IMR-90 (cell line): ENCODE measurements at regions not wholly inside any gene's neighbourhood (a gene's known extent, or its start where the extent isn't known, plus 50 kb on each side); places are given as distances from the start of the nearest gene placed in this dataset.

Experiments used
- ATAC-seq: fragments of 200-7000 bp; cut with Tn5 transposase; 2 replicates; pipeline ENCODE4 v1.9.1; 2020; ENCODE audit warnings: low read depth, mild to moderate bottlenecking, moderate library complexity
- BruUV-seq: library from RNA; stranded (reverse); fragments of 400-500 nt; replicated peaks from 2 replicates; lab custom pipeline; 2021; lab: Mats Ljungman, UMichigan
- CTCF ChIA-PET: fragments of 300-600 bp; formaldehyde crosslinking; extraction: SDS; loops from one replicate; lab custom pipeline; 2021; ENCODE audit warnings: antibody characterized with exemption; lab: Yijun Ruan, JAX
- POLR2A ChIA-PET: fragments of 300-600 bp; sonication (Branson Sonifier 250); formaldehyde crosslinking; loops from one replicate; lab custom pipeline; 2022; ENCODE audit warnings: antibody characterized with exemption; ENCODE audit not compliant: unreplicated experiment; lab: Charles Lee
- DNase-seq: peaks from one replicate; pipeline ENCODE4 v3.0.0; 2013
- H2AFZ ChIP-seq: replicated peaks from 2 replicates; pipeline ENCODE3; 2013; ENCODE audit warnings: low read length, mild to moderate bottlenecking; ENCODE audit not compliant: poor library complexity
- H2AK5ac ChIP-seq: 2 replicates; pipeline ENCODE4 v1.6.1; 2013; ENCODE audit warnings: low read depth, low read length, inconsistent platforms
- H2AK9ac ChIP-seq: replicated peaks from 2 replicates; pipeline ENCODE3; 2013; ENCODE audit warnings: mild to moderate bottlenecking, low read depth, low read length, moderate library complexity; ENCODE audit not compliant: poor library complexity
- H2BK120ac ChIP-seq: 2 replicates; pipeline ENCODE4 v1.6.1; 2013; ENCODE audit warnings: low read depth, low read length, inconsistent platforms
- H2BK15ac ChIP-seq: 3 replicates; pipeline ENCODE4 v1.6.1; 2013; ENCODE audit warnings: low read depth, low read length, inconsistent platforms
- H2BK20ac ChIP-seq: 2 replicates; pipeline ENCODE4 v1.6.1; 2013; ENCODE audit warnings: low read depth, mild to moderate bottlenecking, inconsistent platforms, low read length, moderate library complexity
- H2BK5ac ChIP-seq: 2 replicates; pipeline ENCODE4 v1.6.1; 2013; ENCODE audit warnings: mild to moderate bottlenecking, low read depth, low read length, inconsistent platforms; ENCODE audit not compliant: poor library complexity, severe bottlenecking
- H3K14ac ChIP-seq: replicated peaks from 2 replicates; pipeline ENCODE4 v1.6.1; 2013; ENCODE audit warnings: low read depth, low read length, inconsistent platforms
- H3K18ac ChIP-seq: 2 replicates; pipeline ENCODE4 v1.6.1; 2013; ENCODE audit warnings: low read depth, low read length, control low read depth
- H3K23ac ChIP-seq: 2 replicates; pipeline ENCODE4 v1.6.1; 2013; ENCODE audit warnings: low read depth, low read length, inconsistent platforms
- H3K27ac ChIP-seq: 2 replicates; pipeline ENCODE4 v1.5.1; 2013; ENCODE audit warnings: mild to moderate bottlenecking, control low read depth, low read length; ENCODE audit not compliant: insufficient read depth
- H3K27me3 ChIP-seq: 2 replicates; pipeline ENCODE4 v1.6.1; 2013; ENCODE audit warnings: low read length; ENCODE audit not compliant: control insufficient read depth, insufficient read depth
- H3K36me3 ChIP-seq: 2 replicates; pipeline ENCODE4 v1.6.1; 2013; ENCODE audit warnings: low read length, mixed read lengths; ENCODE audit not compliant: control insufficient read depth, insufficient read depth
- H3K4ac ChIP-seq: 2 replicates; pipeline ENCODE4 v1.6.1; 2013; ENCODE audit warnings: low read depth, low read length, inconsistent platforms
- H3K4me1 ChIP-seq: 2 replicates; pipeline ENCODE4 v1.6.1; 2013; ENCODE audit warnings: low read length, mixed read lengths; ENCODE audit not compliant: control insufficient read depth, insufficient read depth
- H3K4me2 ChIP-seq: 2 replicates; pipeline ENCODE4 v1.6.1; 2013; ENCODE audit warnings: low read depth, mild to moderate bottlenecking, control low read depth, low read length, moderate library complexity
- H3K4me3 ChIP-seq: 2 replicates; pipeline ENCODE4 v1.5.1; 2013; ENCODE audit warnings: low read depth, mild to moderate bottlenecking, control low read depth, low read length, moderate library complexity; ENCODE audit not compliant: insufficient read depth
- H3K56ac ChIP-seq: 2 replicates; pipeline ENCODE4 v1.6.1; 2013; ENCODE audit warnings: low read length, inconsistent platforms; ENCODE audit not compliant: insufficient read depth; ENCODE audit errors: extremely low read depth
- H3K79me1 ChIP-seq, 2 experiments: 2 replicates each; pipeline ENCODE4 v1.6.1; 2013; ENCODE audit warnings: low read length in 2 of 2, inconsistent platforms in 1 of 2, low read depth in 1 of 2
- H3K9ac ChIP-seq: 2 replicates; pipeline ENCODE4 v1.6.1; 2013; ENCODE audit warnings: low read depth, low read length, control low read depth
- H3K9me1 ChIP-seq: 2 replicates; pipeline ENCODE4 v1.6.1; 2013; ENCODE audit warnings: low read length, inconsistent platforms; ENCODE audit not compliant: insufficient read depth
- H3K9me3 ChIP-seq: 2 replicates; pipeline ENCODE4 v1.6.1; 2013; ENCODE audit warnings: low read length; ENCODE audit not compliant: control insufficient read depth, insufficient read depth
- H4K20me1 ChIP-seq: 2 replicates; pipeline ENCODE4 v1.6.1; 2013; ENCODE audit warnings: low read length, inconsistent platforms; ENCODE audit not compliant: insufficient read depth
- H4K5ac ChIP-seq: 2 replicates; pipeline ENCODE4 v1.6.1; 2013; ENCODE audit warnings: mild to moderate bottlenecking, low read depth, low read length, control low read depth
- H4K8ac ChIP-seq, 2 experiments: 2 replicates each; pipeline ENCODE4 v1.6.1; 2013; ENCODE audit warnings: low read depth in 2 of 2, low read length in 2 of 2, control low read depth in 1 of 2, inconsistent platforms in 1 of 2
- H4K91ac ChIP-seq: 2 replicates; pipeline ENCODE4 v1.6.1; 2013; ENCODE audit warnings: low read depth, low read length, inconsistent platforms; ENCODE audit not compliant: insufficient read depth
- BHLHE40 ChIP-seq: fragments of 150-350 bp; IDR thresholded peaks from 2 replicates; pipeline ENCODE4 v1.6.1; 2016; ENCODE audit warnings: mild to moderate bottlenecking, low read depth, low read length
- CEBPB ChIP-seq: IDR thresholded peaks from 2 replicates; pipeline ENCODE4 v1.6.1; 2012; ENCODE audit warnings: low read depth, low read length, improper control_type of control experiment
- CHD1 ChIP-seq: IDR thresholded peaks from 2 replicates; pipeline ENCODE4 v1.6.1; 2012; ENCODE audit warnings: low read depth, low read length, improper control_type of control experiment
- FOS ChIP-seq: fragments of 150-350 bp; IDR thresholded peaks from 2 replicates; pipeline ENCODE4 v1.6.1; 2016; ENCODE audit warnings: low read depth, low read length
- MAFK ChIP-seq: IDR thresholded peaks from 2 replicates; pipeline ENCODE4 v1.6.1; 2012; ENCODE audit warnings: low read depth, low read length, improper control_type of control experiment
- MAZ ChIP-seq: IDR thresholded peaks from 2 replicates; pipeline ENCODE4 v1.6.1; 2012; ENCODE audit warnings: low read depth, mild to moderate bottlenecking, low read length, improper control_type of control experiment, moderate library complexity, borderline replicate concordance
- MXI1 ChIP-seq: IDR thresholded peaks from 2 replicates; pipeline ENCODE4 v1.6.1; 2012; ENCODE audit warnings: low read depth, mild to moderate bottlenecking, low read length, moderate library complexity, borderline replicate concordance
- POLR2A ChIP-seq: IDR thresholded peaks from 2 replicates; pipeline ENCODE4 v1.6.1; 2012; ENCODE audit warnings: mild to moderate bottlenecking, low read depth, low read length
- RAD21 ChIP-seq: IDR thresholded peaks from 2 replicates; pipeline ENCODE4 v1.6.1; 2012; ENCODE audit warnings: low read length, improper control_type of control experiment
- RCOR1 ChIP-seq: IDR thresholded peaks from 2 replicates; pipeline ENCODE4 v1.6.1; 2012; ENCODE audit warnings: mild to moderate bottlenecking, low read length, improper control_type of control experiment; ENCODE audit not compliant: insufficient replicate concordance
- WGBS, 2 experiments: methylation state at CpG; one replicate each; pipeline versions ENCODE4 v1.1.5 to v1.1.7; 2013; ENCODE audit warnings: missing lambda C conversion rate in 2 of 2; ENCODE audit not compliant: insufficient read length in 1 of 2; ENCODE audit errors: extremely low coverage in 2 of 2; 5-methylcytosine and 5-hydroxymethylcytosine counted together
- dilution Hi-C: fragments of 300-500 bp; cut with HindIII; formaldehyde crosslinking; loops from one replicate; pipeline ENCODE4 v1.14.3; 2018; ENCODE audit warnings: low sequenced_read_pairs; ENCODE audit not compliant: unreplicated experiment
- in situ Hi-C: fragments of 300-500 bp; cut with MboI; formaldehyde crosslinking; loops from 3 replicates; pipeline ENCODE4 v1.14.3; 2019; ENCODE audit warnings: low sequenced_read_pairs, inconsistent platforms, mixed read lengths
- intact Hi-C: fragments of 100-400 bp; cut with micrococcal nuclease; formaldehyde crosslinking; loops from 2 replicates; pipeline ENCODE4 v1.10.0; 2022
- TF ChIP-seq, protein P1 (sequence below): conservative IDR thresholded peaks from 2 replicates; pipeline ENCODE4 v1.5.1; 2012; ENCODE audit warnings: mild to moderate bottlenecking, low read depth, low read length, improper control_type of control experiment
- TF ChIP-seq, protein P2 (sequence below): fragments of 150-350 bp; IDR thresholded peaks from 2 replicates; pipeline ENCODE4 v1.6.1; 2016; ENCODE audit warnings: low read depth, mild to moderate bottlenecking, low read length, moderate library complexity, borderline replicate concordance

DNA sequence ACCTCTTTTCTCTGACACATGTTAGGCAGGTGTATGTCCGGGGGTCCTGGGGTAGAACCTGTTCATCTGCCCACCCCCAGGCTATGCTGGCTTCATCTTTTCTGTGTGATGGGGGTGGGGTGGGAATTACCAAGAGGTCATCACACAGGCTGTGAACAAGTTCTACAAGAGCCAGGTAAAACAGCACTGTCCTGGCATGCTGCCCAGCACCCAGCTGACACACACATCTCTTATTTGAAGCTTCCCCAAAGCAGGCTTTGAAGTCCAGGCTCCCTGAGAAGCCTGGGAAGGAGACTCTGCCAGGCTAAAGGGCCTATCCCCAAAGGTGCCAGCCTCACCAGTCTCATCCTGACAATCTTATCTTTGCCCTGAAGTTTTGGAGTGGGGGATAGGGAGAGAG lies 141.1 kb downstream of the ALG10 start:
- H3K14ac ChIP-seq, result no peak overlapping the region
- H4K5ac ChIP-seq, result no peak overlapping the region
- no peaks in the 10 kb centered on the region for H3K9me1 ChIP-seq
- no peak overlapping the region for H2BK15ac ChIP-seq
- ChIA-PET POLR2A (no interaction called here), CTCF (no interaction called here)
- intact Hi-C loops (no loop called here), in situ Hi-C loops (no loop called here), dilution Hi-C loops (no loop called here)
- no peak overlapping the region for H3K23ac ChIP-seq
- H3K18ac ChIP-seq, result no peak overlapping the region
- no peak overlapping the region for H2AFZ ChIP-seq
- WGBS, 2 experiments, result no CpG with 5 or more reads among the region's 1 CpG
- BruUV-seq, result no TSS peak
- H3K4ac ChIP-seq, result no peak overlapping the region
- H3K4me2 ChIP-seq, result no peak overlapping the region
- no peak for DNase-seq
- ATAC-seq, result no peak
- H4K8ac ChIP-seq, result no peak overlapping the region
- TF ChIP-seq, protein P1, sequence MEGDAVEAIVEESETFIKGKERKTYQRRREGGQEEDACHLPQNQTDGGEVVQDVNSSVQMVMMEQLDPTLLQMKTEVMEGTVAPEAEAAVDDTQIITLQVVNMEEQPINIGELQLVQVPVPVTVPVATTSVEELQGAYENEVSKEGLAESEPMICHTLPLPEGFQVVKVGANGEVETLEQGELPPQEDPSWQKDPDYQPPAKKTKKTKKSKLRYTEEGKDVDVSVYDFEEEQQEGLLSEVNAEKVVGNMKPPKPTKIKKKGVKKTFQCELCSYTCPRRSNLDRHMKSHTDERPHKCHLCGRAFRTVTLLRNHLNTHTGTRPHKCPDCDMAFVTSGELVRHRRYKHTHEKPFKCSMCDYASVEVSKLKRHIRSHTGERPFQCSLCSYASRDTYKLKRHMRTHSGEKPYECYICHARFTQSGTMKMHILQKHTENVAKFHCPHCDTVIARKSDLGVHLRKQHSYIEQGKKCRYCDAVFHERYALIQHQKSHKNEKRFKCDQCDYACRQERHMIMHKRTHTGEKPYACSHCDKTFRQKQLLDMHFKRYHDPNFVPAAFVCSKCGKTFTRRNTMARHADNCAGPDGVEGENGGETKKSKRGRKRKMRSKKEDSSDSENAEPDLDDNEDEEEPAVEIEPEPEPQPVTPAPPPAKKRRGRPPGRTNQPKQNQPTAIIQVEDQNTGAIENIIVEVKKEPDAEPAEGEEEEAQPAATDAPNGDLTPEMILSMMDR, result no peak
- TF ChIP-seq MXI1 (no peak), BHLHE40 (no peak), MAZ (no peak), RCOR1 (no peak), FOS (no peak), CHD1 (no peak), POLR2A (no peak), CEBPB (no peak), RAD21 (no peak), MAFK (no peak)
- TF ChIP-seq, protein P2, sequence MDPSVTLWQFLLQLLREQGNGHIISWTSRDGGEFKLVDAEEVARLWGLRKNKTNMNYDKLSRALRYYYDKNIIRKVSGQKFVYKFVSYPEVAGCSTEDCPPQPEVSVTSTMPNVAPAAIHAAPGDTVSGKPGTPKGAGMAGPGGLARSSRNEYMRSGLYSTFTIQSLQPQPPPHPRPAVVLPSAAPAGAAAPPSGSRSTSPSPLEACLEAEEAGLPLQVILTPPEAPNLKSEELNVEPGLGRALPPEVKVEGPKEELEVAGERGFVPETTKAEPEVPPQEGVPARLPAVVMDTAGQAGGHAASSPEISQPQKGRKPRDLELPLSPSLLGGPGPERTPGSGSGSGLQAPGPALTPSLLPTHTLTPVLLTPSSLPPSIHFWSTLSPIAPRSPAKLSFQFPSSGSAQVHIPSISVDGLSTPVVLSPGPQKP, result no peak
- H3K4me1 ChIP-seq, result no peaks in the 10 kb centered on the region
- no peak overlapping the region for H3K56ac ChIP-seq
- no peak overlapping the region for H2AK9ac ChIP-seq
- no peaks in the 10 kb centered on the region for H3K36me3 ChIP-seq
- no peak overlapping the region for H2BK120ac ChIP-seq
- no peak overlapping the region for H3K4me3 ChIP-seq
- H4K91ac ChIP-seq, result no peak overlapping the region
- H3K9me3 ChIP-seq, result peaks cover 28% of the 10 kb centered on the region
- H3K79me1 ChIP-seq, result no peaks in the 10 kb centered on the region
- no peak overlapping the region for H3K9ac ChIP-seq
- H3K27me3 ChIP-seq, result no peaks in the 10 kb centered on the region
- no peaks in the 10 kb centered on the region for H4K20me1 ChIP-seq
- H2BK20ac ChIP-seq, result no peak overlapping the region
- no peak overlapping the region for H2AK5ac ChIP-seq
- no peak overlapping the region for H3K27ac ChIP-seq
- H2BK5ac ChIP-seq, result no peak overlapping the region
